ENCODE measurements at regions not wholly inside any gene's neighbourhood (a gene's known extent, or its start where the extent isn't known, plus 50 kb on each side); places are given as distances from the start of the nearest gene placed in this dataset.
"Not testable (repeated sequence)": the region's sequence is repeated elsewhere in the genome, so short reads cannot be mapped to it uniquely, and the experiment has no call there.

DNA sequence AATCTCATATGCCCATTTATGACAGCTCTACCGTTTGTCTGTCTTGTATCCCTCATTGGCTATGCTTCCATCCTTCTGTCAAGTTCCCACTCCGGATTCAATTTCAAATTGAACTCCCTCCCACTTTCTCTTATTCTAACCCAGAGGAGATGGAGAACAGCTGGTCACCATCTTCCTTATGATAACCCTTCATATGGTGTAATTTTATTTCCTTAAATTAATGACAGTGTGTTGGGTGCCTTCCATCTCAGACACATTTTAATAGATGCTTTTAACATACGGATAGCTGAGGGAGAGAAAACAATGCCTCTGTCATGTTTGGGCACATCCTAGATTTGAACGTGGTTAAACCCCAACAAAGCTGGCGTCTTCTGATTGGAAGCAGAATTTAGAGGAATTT, 103.0 kb upstream of the PLXNA2 start:
- no peak for DNase-seq (ENCODE audit: low spot score)

DNA sequence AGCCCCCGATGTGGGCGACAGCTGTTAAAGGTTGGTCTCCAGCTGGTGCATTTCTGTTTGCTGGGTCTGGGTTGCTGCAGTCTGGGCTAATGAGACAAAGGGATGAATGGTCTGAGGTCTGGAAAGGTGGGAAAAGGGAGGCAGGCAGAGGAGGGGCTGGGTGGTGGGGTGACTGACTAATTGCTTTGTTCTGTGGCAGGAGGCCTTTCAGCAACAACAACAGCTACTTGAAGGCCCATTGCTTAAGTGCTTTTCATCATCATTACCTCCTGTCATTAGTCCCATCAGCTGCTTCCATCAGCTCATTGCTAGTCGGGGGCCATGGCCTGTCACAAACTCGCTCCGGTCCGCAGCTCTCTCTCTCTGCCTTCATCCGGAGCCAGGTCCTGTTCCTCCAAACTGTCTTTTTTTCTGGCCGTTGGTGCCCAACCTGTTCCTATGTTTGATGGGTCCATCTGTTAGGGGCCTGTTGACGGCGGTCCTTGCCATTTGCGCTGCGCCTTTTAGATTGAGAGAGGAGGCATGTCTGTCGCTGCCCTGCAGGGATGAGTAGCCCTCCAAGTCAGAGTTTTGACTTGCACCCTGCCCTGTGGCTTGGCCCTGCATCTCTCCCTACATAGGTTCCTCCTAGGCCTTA, 105.6 kb upstream of the PLXNA2 start:
- DNase-seq (ENCODE audit: low spot score): no peak

DNA sequence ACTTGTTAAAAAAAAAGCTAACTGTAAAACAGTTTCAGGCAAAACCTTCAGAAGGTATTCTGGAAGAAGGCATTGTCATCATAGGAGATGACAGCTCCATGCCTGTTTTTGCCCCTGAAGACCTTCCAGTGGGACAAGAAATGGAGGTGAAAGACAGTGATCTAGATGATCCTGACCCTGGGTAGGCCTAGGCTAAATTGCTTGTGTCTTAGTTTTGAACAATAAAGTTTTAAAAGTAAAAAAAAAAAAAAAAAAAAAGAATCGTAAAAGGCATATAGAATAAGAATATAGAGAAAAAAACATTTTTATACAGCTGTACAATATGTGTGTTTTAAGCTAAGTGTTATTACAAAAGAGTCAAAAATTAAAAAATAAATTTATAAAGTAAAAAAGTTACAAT, 106.6 kb upstream of the PLXNA2 start:
- DNase-seq (ENCODE audit: low spot score): no peak

DNA sequence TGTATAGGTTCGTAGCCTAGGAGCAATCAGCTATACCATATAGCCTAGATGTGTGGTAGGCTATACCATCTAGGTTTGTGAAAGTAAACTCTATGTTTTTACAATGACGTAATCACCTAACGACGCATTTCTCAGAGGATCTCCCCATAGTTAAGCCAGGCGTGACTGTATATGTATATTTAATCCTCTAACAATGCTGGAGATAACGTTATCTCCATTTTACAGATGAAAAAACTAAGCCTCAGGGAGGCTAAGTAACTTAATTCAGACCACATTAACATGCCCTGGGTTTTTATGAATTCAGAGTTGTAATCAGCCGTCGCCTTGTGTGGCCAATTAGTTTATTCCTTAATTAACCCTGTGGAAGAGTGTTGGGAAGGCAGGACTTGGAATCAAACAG, 107.7 kb upstream of the PLXNA2 start:
- no peak for DNase-seq (ENCODE audit: low spot score)

DNA sequence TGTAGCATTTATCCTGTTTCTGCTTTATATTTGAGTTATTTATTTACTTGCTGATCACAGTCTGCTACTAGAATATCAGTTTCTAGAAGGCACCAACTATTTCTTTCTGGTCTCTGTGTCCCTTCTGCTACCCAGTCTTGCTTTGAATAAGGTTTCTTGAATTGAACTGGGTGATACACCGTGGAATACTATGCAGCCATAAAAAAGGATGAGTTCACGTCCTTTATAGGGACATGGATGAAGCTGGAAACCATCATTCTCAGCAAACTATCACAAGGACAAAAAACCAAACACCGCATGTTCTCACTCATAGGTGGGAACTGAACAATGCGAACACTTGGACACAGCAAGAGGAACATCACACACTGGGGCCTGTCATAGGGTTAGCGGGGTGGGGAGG, 109.6 kb upstream of the PLXNA2 start:
- DNase-seq (ENCODE audit: low spot score): not testable (repeated sequence)

DNA sequence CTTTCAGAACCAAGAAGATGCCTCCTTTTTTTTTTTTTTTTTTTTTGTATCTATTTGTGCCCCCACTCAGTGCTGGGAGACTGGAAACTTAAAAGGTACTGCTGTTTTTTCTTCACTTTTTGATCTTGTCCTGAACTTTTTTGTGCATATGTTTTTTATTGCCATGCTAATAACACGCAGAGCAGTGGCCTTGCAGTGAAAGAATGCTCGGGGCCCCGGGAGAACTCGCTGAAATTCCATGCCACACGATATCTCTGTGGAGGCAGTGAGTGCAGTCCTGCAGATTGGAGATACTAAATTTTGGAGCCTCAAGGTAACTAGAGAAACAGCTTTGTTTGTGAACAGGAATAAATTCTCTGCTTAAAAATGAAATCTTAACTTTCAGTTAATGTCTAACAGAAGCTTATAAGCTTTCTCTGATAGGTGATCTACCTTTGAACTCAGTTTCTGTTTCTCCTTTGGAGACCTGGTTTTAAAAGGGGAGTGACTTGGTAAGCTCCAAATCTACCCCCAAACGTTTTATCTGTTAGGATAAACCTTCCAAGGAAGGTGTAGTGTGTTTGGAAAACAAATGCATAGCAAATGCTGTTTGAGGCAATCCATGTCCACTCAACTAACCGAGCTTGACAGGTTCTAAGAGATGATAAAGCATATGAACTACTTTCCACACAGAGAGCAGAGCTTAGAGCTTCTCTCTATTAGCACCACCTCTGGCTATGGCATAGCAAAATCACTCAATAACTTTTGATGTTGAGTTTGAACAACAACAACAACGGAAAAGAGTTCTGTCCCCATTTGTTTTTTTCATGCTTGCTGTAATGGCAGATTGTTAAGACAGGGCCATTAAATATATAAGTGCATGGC, 113.7 kb upstream of the PLXNA2 start:
- no peak for DNase-seq (ENCODE audit: low spot score)

DNA sequence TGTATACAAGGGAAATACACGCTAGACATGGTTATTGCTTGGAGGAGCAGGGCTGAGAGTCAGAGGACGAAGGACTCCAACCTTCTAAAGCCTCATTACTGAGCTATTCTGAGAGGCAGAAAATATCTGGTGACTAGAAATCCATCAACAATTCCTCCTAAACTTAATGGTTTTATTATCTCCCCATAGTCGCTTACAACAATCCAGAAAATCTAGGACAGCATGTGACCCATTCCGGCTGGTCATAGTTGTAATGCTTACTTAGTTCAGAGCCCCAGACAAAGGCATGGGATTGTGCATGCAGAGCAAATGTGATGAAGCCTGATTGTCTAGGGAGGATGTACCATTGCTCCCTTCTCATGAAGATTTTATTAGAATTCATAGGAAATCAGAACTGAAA, 114.5 kb upstream of the PLXNA2 start:
- no peak for DNase-seq (ENCODE audit: low spot score)

DNA sequence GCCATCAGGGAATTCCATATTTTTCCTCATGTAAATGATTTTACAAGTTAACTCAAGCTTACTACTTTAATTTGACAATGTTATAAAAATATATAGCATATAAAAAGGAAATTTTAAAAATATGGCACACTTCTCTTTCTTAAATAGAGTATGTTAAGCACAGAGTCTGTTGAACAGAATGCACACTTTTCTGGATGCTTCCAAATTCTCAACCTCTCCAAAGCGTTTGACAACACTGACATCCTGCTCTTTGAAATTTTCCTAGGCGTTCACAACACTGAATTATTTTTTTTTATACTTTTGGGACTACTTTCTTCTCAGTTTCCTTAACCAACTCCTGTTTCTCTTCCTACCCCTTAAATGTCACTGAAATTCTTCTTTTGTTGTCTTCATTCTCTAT, 117.8 kb upstream of the PLXNA2 start:
- DNase-seq (ENCODE audit: low spot score): no peak

DNA sequence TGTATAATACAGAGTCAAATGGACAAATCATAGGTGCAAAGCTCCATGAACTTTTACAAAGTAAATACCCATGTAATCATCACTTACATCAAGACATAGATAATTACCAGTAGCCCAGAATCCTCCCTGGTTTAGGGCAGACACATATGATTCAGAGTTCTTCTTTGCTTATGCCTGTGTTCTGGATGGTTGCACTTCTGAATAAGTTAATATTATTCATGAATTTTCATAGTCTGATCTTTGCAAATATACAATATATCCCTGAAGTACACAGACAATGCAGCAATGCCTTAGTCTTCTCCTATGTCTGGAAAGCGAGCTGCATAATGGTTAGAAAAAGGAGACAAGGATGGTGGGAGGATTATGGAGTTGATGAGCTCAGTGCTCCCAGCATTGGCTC, 122.4 kb upstream of the PLXNA2 start:
- DNase-seq (ENCODE audit: low spot score): no peak

DNA sequence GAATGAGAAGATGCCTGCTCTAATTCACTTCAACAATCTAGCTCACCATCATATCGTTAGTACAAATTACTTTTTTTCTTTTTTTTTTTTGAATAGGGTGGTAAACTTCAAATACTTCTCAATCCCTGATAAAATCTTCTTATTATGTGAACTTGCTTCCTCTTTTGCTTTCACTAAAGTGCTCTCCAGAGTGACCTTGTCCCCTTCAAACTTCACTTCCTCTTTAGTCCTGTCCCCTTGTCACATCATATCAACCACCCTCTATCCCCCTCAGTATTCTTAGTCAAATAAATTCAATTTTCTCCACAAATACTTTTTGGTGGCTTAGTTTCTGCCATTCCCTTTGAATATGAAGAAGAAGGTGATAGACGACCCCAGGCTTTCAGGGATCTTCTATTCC, 124.9 kb upstream of the PLXNA2 start:
- DNase-seq (ENCODE audit: low spot score): no peak

DNA sequence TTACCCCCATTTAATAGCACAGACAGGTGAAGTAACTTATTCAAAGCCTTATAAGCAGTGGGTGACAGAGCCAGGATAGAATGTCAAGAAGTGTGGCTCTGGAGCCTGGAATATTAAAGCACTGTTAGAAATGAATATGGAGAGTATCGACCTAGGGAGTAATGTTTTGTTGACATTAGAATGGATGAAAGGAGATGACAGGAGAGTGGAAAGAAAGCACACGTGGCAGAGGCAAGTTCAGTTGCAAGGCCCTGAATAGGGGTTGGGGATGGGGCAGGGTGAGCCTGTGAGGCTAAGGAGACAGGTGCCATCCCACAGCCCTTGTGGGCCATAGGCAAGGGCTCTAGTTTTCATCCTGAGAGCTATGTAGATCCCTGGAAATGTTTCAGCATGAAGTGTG, 125.5 kb upstream of the PLXNA2 start:
- DNase-seq (ENCODE audit: low spot score): no peak

DNA sequence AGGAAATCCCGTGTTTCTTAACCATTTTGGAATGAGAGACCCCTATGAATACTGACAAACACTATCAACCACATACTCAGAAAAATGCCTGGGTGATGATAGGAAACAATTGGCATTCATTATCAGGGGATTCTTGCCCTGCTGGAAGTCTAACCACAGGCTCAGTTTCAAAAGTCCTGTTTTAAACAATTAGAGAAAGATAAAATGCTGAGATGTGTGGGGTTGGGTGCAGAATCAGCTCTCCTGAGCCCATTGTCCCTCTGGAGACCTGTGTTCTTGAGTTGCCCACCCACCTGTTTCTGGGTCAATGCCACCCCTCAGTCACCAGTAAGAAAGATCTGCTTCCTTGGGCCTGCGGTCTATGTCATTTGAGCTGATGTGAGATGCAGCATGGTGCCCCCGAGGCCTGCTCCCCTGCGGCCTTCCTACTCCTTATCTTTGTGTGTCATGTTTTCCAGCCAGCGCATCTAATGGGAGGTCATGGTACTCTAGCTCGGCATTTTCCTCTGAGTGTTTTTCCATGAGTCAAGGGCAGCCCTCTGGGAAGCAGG, 130.3 kb upstream of the PLXNA2 start:
- DNase-seq (ENCODE audit: low spot score): no peak

DNA sequence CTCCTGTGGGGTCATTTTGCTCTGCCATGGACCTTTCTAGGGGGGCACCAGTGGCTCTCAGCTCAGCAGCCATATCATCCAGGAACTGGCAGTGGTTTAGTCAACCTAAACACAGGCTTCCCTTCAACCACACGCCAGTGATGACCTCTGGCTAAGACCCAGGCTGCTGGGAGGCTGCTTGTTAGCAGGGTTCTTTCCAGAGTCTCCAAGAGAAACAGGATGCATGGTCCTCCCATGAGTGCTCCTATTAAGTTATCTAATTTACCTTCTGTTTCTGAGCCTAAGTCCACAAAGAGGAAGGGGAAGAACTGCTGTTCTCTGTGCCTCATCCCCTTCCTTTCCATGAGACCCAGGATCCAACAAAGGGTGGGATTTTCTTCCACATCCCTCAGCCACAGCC, 137.3 kb upstream of the PLXNA2 start:
- no peak for DNase-seq (ENCODE audit: low spot score)

DNA sequence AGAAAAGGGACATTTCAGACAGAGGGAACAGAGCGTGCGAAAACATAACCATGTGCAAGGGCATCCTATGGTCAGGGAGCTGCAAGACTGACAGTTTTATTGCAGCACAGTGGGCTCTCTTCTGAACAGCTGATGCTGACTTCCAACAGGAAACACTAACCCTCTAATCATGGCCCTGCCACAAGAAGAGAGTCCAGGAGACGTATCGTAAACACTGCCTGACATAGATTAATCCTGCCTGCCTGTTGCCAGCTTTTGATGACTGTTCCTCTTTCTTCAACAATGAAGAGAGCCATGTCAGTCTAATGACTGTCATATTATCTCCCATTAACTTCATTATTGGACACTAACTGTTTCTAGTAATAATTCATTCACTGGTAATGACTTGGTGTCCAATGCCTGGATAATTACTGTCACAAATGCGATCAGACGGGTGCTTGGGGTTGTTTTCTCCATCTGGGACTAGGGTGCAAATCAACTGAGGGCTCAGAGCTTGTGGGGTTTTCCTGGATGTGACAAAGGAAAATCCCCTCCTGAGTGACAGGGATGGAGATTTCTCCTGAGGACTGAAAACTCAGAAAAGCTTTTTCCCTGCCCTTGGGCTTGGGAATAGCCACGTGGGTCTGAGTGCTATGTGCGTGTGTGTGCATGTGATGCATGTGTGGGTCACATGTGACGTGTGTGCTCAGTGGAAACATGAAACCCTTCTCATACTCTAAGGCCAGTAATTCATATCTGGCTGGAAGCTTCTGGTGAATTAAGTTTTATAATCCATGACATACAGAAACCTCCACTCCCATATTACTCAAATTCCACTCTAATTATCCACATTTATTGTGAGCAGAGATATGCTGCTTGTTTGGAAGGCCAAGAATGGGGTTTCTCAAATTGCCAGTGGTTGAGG, 144.0 kb upstream of the PLXNA2 start:
- no peak for DNase-seq (ENCODE audit: low spot score)

DNA sequence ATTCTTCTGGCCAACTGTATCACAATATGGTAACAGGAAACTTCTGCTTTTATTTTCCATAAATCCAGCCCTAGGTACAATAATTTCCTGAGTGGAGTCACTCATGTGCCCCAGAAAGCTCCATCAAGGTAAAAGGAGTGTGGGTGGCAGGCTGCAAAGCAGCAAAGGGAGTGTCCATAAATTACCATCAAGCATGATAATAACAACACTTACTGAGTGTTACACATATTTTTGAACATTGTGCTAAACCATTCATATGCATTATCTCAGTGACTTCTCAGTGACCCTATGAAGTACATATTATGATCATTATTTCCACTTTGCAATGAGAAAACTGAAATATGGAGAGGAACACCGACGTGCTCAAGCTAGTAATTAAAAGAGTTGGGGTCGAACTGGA, 149.2 kb upstream of the PLXNA2 start:
- no peak for DNase-seq (ENCODE audit: low spot score)

DNA sequence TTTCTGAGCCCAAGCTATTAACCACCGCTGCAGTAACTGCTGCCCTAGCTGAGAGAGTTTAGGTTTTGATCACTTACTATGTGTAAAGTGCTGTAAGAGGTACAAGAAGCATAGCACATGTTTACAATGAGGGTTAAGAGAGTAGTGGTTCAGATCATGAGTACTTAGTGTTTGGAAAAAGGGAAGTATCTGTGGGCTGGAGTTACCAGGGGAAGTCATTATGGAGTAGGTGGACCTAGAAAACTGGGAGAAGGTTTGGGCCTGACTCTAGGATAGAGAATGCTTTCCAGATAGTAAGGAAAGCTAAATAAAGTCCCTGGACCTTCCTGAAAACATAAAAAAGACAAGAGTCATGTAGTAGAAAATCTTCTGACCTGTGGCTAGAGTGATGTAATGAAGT, 149.6 kb upstream of the PLXNA2 start:
- DNase-seq (ENCODE audit: low spot score): no peak

DNA sequence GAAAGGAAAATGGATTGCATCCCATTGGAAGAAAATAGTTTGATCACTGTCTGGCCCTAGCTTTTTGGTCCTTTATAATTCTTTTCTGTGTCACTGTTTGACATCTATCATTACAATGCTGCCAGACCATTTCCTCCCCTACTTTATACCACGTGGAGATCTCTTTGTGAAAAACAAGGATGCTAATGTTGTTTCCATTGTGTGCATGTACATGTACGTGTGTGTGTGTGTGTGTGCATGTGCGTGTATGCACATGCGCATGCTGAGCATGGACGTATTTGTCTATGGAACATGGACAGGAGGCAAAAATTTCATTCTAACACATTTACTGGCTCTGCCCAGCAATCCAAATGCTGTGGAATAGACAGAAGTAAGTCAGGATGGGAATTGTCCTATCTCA, 153.1 kb upstream of the PLXNA2 start:
- DNase-seq (ENCODE audit: low spot score): no peak

DNA sequence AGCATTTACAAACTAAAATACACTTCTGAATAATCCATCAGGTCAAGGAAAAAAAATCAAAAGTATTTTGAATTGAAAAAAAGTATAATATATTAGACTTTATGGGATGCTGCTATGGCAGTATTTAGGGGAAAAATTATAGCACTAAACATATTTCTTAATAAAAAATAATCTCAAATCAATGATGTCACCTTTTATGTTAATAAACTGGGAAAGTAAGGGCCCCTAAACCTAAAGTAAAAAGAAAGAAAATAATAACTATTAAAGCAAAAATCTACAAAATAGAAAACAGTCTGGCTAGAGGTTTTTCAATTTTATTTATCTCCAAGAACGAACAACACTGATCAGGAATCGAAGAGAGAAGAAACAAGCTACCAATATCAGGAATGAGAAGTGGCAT, 160.8 kb upstream of the PLXNA2 start:
- no peak for DNase-seq (ENCODE audit: low spot score)

DNA sequence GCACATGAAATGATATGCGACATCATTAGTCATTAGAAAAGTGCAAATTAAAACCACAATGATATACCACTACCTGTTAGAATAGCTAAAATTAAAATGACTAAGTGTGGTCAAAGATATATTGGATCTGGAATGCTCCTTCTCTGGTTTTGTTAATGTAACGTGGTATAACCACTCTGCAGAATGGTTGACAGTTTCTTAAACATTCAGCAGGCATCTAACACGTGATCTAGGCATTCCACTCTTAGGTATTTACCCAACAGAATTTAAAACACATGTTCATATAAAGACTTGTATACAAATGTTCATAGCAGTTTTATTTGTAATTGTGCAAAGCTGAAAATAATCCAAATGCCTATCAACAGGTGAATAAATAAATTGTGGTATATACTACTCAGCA, 165.0 kb upstream of the PLXNA2 start:
- no peak for DNase-seq (ENCODE audit: low spot score)

DNA sequence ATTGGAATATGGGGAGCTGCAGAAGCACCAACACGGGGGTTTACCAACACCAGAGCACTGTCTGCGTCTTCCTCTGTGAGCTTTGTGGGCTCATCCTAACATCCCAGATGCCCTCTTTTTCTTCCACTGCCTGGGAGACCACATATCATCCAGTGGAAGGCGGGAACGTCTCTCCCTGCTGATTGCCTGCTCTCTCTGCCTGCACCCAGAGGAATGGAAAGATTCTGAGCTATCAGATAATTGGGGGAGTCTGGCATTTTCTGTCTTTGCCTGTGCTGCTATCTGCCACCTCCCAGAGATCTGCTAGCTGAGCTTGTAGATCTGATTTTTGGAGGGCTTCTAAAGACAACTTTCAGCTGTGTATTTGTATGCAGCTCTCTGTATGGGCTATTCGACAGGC, 166.2 kb upstream of the PLXNA2 start:
- no peak for DNase-seq (ENCODE audit: low spot score)

DNA sequence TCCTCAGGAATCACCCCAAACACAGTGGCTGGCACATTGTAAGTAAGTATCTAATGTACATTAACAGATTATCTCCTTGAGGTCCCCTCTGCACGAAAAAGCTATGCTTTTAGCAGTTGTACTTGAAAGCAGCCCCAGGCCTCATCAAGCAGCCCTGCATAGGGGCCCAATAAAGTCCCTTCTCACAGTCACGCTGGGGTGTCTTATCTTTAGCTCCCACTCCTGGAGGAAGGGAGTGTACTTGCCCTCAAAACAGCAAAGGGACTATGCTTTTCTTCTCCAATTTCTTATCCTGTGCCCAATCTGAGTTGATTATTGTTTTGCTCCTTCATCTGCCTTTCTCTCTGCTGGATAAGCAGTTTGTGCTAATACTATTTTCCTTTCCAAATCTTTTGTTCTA, 168.8 kb upstream of the PLXNA2 start:
- no peak for DNase-seq (ENCODE audit: low spot score)

DNA sequence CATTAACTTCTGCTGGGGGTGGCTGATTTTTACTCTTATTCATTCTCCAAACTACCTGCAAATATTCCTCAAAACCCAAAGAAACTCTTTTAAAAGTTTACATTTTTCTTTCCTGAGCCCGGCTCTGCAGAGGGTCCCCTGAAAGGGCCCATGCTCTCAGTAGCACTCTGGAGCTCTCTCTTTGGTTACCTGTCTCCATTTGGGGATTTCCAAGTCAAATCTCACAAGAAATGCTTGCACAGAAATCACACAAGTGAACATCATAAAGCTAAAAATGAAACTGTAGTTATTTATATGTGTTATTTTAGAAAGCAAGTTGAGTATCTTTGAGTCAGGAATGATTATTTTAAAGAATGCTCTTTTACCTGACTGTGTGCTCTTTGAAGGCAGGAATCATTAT, 174.5 kb upstream of the PLXNA2 start:
- DNase-seq (ENCODE audit: low spot score): no peak

Measured in RKO (cell line).